IMR-90 (cell line): ENCODE measurements at regions not wholly inside any gene's neighbourhood (a gene's known extent, or its start where the extent isn't known, plus 50 kb on each side); places are given as distances from the start of the nearest gene placed in this dataset.

Source experiments
- ATAC-seq: fragments of 200-7000 bp; cut with Tn5 transposase; 2 replicates; pipeline ENCODE4 v1.9.1; 2020; ENCODE audit warnings: low read depth, mild to moderate bottlenecking, moderate library complexity
- BruUV-seq: library from RNA; stranded (reverse); fragments of 400-500 nt; replicated peaks from 2 replicates; lab custom pipeline; 2021; lab: Mats Ljungman, UMichigan
- CTCF ChIA-PET: fragments of 300-600 bp; formaldehyde crosslinking; extraction: SDS; loops from one replicate; lab custom pipeline; 2021; ENCODE audit warnings: antibody characterized with exemption; lab: Yijun Ruan, JAX
- POLR2A ChIA-PET: fragments of 300-600 bp; sonication (Branson Sonifier 250); formaldehyde crosslinking; loops from one replicate; lab custom pipeline; 2022; ENCODE audit warnings: antibody characterized with exemption; ENCODE audit not compliant: unreplicated experiment; lab: Charles Lee
- DNase-seq: peaks from one replicate; pipeline ENCODE4 v3.0.0; 2013
- H2AFZ ChIP-seq: replicated peaks from 2 replicates; pipeline ENCODE3; 2013; ENCODE audit warnings: low read length, mild to moderate bottlenecking; ENCODE audit not compliant: poor library complexity
- H2AK5ac ChIP-seq: 2 replicates; pipeline ENCODE4 v1.6.1; 2013; ENCODE audit warnings: low read depth, low read length, inconsistent platforms
- H2AK9ac ChIP-seq: replicated peaks from 2 replicates; pipeline ENCODE3; 2013; ENCODE audit warnings: mild to moderate bottlenecking, low read depth, low read length, moderate library complexity; ENCODE audit not compliant: poor library complexity
- H2BK120ac ChIP-seq: 2 replicates; pipeline ENCODE4 v1.6.1; 2013; ENCODE audit warnings: low read depth, low read length, inconsistent platforms
- H2BK15ac ChIP-seq: 3 replicates; pipeline ENCODE4 v1.6.1; 2013; ENCODE audit warnings: low read depth, low read length, inconsistent platforms
- H2BK20ac ChIP-seq: 2 replicates; pipeline ENCODE4 v1.6.1; 2013; ENCODE audit warnings: low read depth, mild to moderate bottlenecking, inconsistent platforms, low read length, moderate library complexity
- H2BK5ac ChIP-seq: 2 replicates; pipeline ENCODE4 v1.6.1; 2013; ENCODE audit warnings: mild to moderate bottlenecking, low read depth, low read length, inconsistent platforms; ENCODE audit not compliant: poor library complexity, severe bottlenecking
- H3K14ac ChIP-seq: replicated peaks from 2 replicates; pipeline ENCODE4 v1.6.1; 2013; ENCODE audit warnings: low read depth, low read length, inconsistent platforms
- H3K18ac ChIP-seq: 2 replicates; pipeline ENCODE4 v1.6.1; 2013; ENCODE audit warnings: low read depth, low read length, control low read depth
- H3K23ac ChIP-seq: 2 replicates; pipeline ENCODE4 v1.6.1; 2013; ENCODE audit warnings: low read depth, low read length, inconsistent platforms
- H3K27ac ChIP-seq: 2 replicates; pipeline ENCODE4 v1.5.1; 2013; ENCODE audit warnings: mild to moderate bottlenecking, control low read depth, low read length; ENCODE audit not compliant: insufficient read depth
- H3K27me3 ChIP-seq: 2 replicates; pipeline ENCODE4 v1.6.1; 2013; ENCODE audit warnings: low read length; ENCODE audit not compliant: control insufficient read depth, insufficient read depth
- H3K36me3 ChIP-seq: 2 replicates; pipeline ENCODE4 v1.6.1; 2013; ENCODE audit warnings: low read length, mixed read lengths; ENCODE audit not compliant: control insufficient read depth, insufficient read depth
- H3K4ac ChIP-seq: 2 replicates; pipeline ENCODE4 v1.6.1; 2013; ENCODE audit warnings: low read depth, low read length, inconsistent platforms
- H3K4me1 ChIP-seq: 2 replicates; pipeline ENCODE4 v1.6.1; 2013; ENCODE audit warnings: low read length, mixed read lengths; ENCODE audit not compliant: control insufficient read depth, insufficient read depth
- H3K4me2 ChIP-seq: 2 replicates; pipeline ENCODE4 v1.6.1; 2013; ENCODE audit warnings: low read depth, mild to moderate bottlenecking, control low read depth, low read length, moderate library complexity
- H3K4me3 ChIP-seq: 2 replicates; pipeline ENCODE4 v1.5.1; 2013; ENCODE audit warnings: low read depth, mild to moderate bottlenecking, control low read depth, low read length, moderate library complexity; ENCODE audit not compliant: insufficient read depth
- H3K56ac ChIP-seq: 2 replicates; pipeline ENCODE4 v1.6.1; 2013; ENCODE audit warnings: low read length, inconsistent platforms; ENCODE audit not compliant: insufficient read depth; ENCODE audit errors: extremely low read depth
- H3K79me1 ChIP-seq, 2 experiments: 2 replicates each; pipeline ENCODE4 v1.6.1; 2013; ENCODE audit warnings: low read length in 2 of 2, inconsistent platforms in 1 of 2, low read depth in 1 of 2
- H3K9ac ChIP-seq: 2 replicates; pipeline ENCODE4 v1.6.1; 2013; ENCODE audit warnings: low read depth, low read length, control low read depth
- H3K9me1 ChIP-seq: 2 replicates; pipeline ENCODE4 v1.6.1; 2013; ENCODE audit warnings: low read length, inconsistent platforms; ENCODE audit not compliant: insufficient read depth
- H3K9me3 ChIP-seq: 2 replicates; pipeline ENCODE4 v1.6.1; 2013; ENCODE audit warnings: low read length; ENCODE audit not compliant: control insufficient read depth, insufficient read depth
- H4K20me1 ChIP-seq: 2 replicates; pipeline ENCODE4 v1.6.1; 2013; ENCODE audit warnings: low read length, inconsistent platforms; ENCODE audit not compliant: insufficient read depth
- H4K5ac ChIP-seq: 2 replicates; pipeline ENCODE4 v1.6.1; 2013; ENCODE audit warnings: mild to moderate bottlenecking, low read depth, low read length, control low read depth
- H4K8ac ChIP-seq, 2 experiments: 2 replicates each; pipeline ENCODE4 v1.6.1; 2013; ENCODE audit warnings: low read depth in 2 of 2, low read length in 2 of 2, control low read depth in 1 of 2, inconsistent platforms in 1 of 2
- H4K91ac ChIP-seq: 2 replicates; pipeline ENCODE4 v1.6.1; 2013; ENCODE audit warnings: low read depth, low read length, inconsistent platforms; ENCODE audit not compliant: insufficient read depth
- CEBPB ChIP-seq: IDR thresholded peaks from 2 replicates; pipeline ENCODE4 v1.6.1; 2012; ENCODE audit warnings: low read depth, low read length, improper control_type of control experiment
- FOS ChIP-seq: fragments of 150-350 bp; IDR thresholded peaks from 2 replicates; pipeline ENCODE4 v1.6.1; 2016; ENCODE audit warnings: low read depth, low read length
- MAFK ChIP-seq: IDR thresholded peaks from 2 replicates; pipeline ENCODE4 v1.6.1; 2012; ENCODE audit warnings: low read depth, low read length, improper control_type of control experiment
- MAZ ChIP-seq: IDR thresholded peaks from 2 replicates; pipeline ENCODE4 v1.6.1; 2012; ENCODE audit warnings: low read depth, mild to moderate bottlenecking, low read length, improper control_type of control experiment, moderate library complexity, borderline replicate concordance
- RAD21 ChIP-seq: IDR thresholded peaks from 2 replicates; pipeline ENCODE4 v1.6.1; 2012; ENCODE audit warnings: low read length, improper control_type of control experiment
- RFX5 ChIP-seq: IDR thresholded peaks from 2 replicates; pipeline ENCODE4 v1.8.0; 2012; ENCODE audit warnings: low read depth, mild to moderate bottlenecking, low read length, moderate library complexity
- WGBS, 2 experiments: methylation state at CpG; one replicate each; pipeline versions ENCODE4 v1.1.5 to v1.1.7; 2013; ENCODE audit warnings: missing lambda C conversion rate in 2 of 2; ENCODE audit not compliant: insufficient read length in 1 of 2; ENCODE audit errors: extremely low coverage in 2 of 2; 5-methylcytosine and 5-hydroxymethylcytosine counted together
- dilution Hi-C: fragments of 300-500 bp; cut with HindIII; formaldehyde crosslinking; loops from one replicate; pipeline ENCODE4 v1.14.3; 2018; ENCODE audit warnings: low sequenced_read_pairs; ENCODE audit not compliant: unreplicated experiment
- in situ Hi-C: fragments of 300-500 bp; cut with MboI; formaldehyde crosslinking; loops from 3 replicates; pipeline ENCODE4 v1.14.3; 2019; ENCODE audit warnings: low sequenced_read_pairs, inconsistent platforms, mixed read lengths
- intact Hi-C: fragments of 100-400 bp; cut with micrococcal nuclease; formaldehyde crosslinking; loops from 2 replicates; pipeline ENCODE4 v1.10.0; 2022

DNA sequence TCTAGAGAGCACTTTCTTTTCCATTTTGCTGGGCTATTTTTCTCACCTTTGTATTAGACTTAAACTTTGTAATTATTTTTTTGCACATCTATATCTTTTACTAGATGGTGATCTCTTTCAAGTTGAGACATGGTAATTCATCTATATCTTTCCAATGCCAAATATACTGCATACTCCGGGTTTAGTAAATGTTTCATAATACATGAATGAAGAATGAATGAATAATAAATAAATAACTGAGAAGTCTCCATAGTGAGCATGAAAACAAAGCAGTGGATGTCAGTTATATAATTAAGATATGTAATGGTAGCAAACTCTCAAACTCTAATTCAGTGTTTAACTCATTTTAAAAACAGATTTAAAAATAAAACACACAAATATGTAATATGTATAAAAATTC, 342.5 kb upstream of the KITLG start:
- no peak overlapping the region for H2AK5ac ChIP-seq
- intact Hi-C loops (no loop called here), dilution Hi-C loops (no loop called here), in situ Hi-C loops (no loop called here)
- H3K18ac ChIP-seq: no peak overlapping the region
- TF ChIP-seq CEBPB: peak; percentile 37; the same call in 1 of the 2 replicates
- TF ChIP-seq RFX5: no peak
- TF ChIP-seq FOS: no peak
- TF ChIP-seq RAD21: no peak
- no peak for TF ChIP-seq MAFK
- TF ChIP-seq MAZ: no peak
- H3K27ac ChIP-seq: no peak overlapping the region
- no peak overlapping the region for H2BK15ac ChIP-seq
- H4K5ac ChIP-seq: no peak overlapping the region
- H4K8ac ChIP-seq: no peak overlapping the region
- POLR2A ChIA-PET: interaction anchor here (0.5 kb wide), 1 partner anchor 65 kb away, joined by 3 read pairs; no protein-coding TSS in a partner anchor
- H3K9ac ChIP-seq: no peak overlapping the region
- peaks cover 3% of the 10 kb centered on the region for H3K9me1 ChIP-seq
- CTCF ChIA-PET: interaction anchor here (0.6 kb wide), 1 partner anchor 15 kb away, joined by 3 read pairs; no protein-coding TSS in a partner anchor
- no peak overlapping the region for H4K91ac ChIP-seq
- H4K20me1 ChIP-seq: no peaks in the 10 kb centered on the region
- no peak overlapping the region for H2AFZ ChIP-seq
- H3K4me3 ChIP-seq: no peak overlapping the region
- H3K23ac ChIP-seq: no peak overlapping the region
- BruUV-seq: no TSS peak
- no peak overlapping the region for H3K4me2 ChIP-seq
- no peak overlapping the region for H2BK120ac ChIP-seq
- H3K4me1 ChIP-seq: peaks cover 7% of the 10 kb centered on the region
- H2BK20ac ChIP-seq: no peak overlapping the region
- H3K56ac ChIP-seq: no peak overlapping the region
- H2BK5ac ChIP-seq: no peak overlapping the region
- no peaks in the 10 kb centered on the region for H3K9me3 ChIP-seq
- DNase-seq (peak; percentile 60), ATAC-seq (peak; percentile 21; the same call in 1 of the 2 replicates)
- H3K27me3 ChIP-seq: no peaks in the 10 kb centered on the region
- WGBS, 2 experiments: no CpG with 5 or more reads among the region's 1 CpG
- H3K79me1 ChIP-seq: 0 out of 4 replicates have a peak, but pooled peaks cover 0 to 3% of the 10 kb centered on the region in 2 experiments
- H3K14ac ChIP-seq: no peak overlapping the region
- H2AK9ac ChIP-seq: no peak overlapping the region
- no peak overlapping the region for H3K4ac ChIP-seq
- no peaks in the 10 kb centered on the region for H3K36me3 ChIP-seq
